ENCODE measurements at regions not wholly inside any gene's neighbourhood (a gene's known extent, or its start where the extent isn't known, plus 50 kb on each side); places are given as distances from the start of the nearest gene placed in this dataset.

DNA sequence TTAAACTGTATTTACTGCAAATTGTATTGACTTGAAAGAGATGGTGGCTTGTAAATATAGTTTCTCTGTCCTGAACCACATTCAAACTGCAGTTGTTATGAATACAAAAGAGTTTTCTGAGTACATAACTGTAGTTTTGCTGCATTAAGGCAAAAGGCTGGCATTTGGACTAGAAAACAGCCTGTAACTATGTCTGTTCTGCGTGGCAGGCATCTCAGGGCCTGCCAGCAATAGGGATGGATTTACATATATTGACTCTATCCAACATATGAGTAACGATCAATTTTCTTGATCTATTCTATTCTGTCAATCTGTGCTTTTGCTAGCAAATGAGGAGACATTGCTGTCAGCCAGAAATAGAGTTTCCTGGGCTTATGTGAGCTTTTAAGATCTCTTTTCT, 174.6 kb downstream of the TMEM26 start:
- no peak for TF ChIP-seq POLR2A (IDR thresholded peaks at IDR 0.05)
- TF ChIP-seq CTCF (IDR thresholded peaks at IDR 0.05) = no peak
